PFSK-1 (cell line): ENCODE measurements at regions not wholly inside any gene's neighbourhood (a gene's known extent, or its start where the extent isn't known, plus 50 kb on each side); places are given as distances from the start of the nearest gene placed in this dataset.

Experiments used
- FOXP2 ChIP-seq: optimal IDR thresholded peaks from 2 replicates; pipeline ENCODE3; 2011; ENCODE audit warnings: borderline replicate concordance, control low read depth, inconsistent platforms; ENCODE audit not compliant: insufficient read depth; ENCODE audit errors: extremely low read length, extremely low read depth
- POLR2AphosphoS5 ChIP-seq: IDR thresholded peaks from 2 replicates; pipeline ENCODE4 v1.6.1; 2012; ENCODE audit warnings: low read depth, mild to moderate bottlenecking, control low read depth, low read length, moderate library complexity
- REST ChIP-seq, 2 experiments: IDR thresholded peaks; 2 replicates each; pipeline versions ENCODE4 v1.6.1 to v1.8.0; 2011 to 2012; ENCODE audit warnings: low read depth in 2 of 2, low read length in 2 of 2, control low read depth in 1 of 2, inconsistent platforms in 1 of 2, mild to moderate bottlenecking in 1 of 2, moderate library complexity in 1 of 2; ENCODE audit not compliant: insufficient read depth in 1 of 2
- SIN3A ChIP-seq: IDR thresholded peaks from 2 replicates; pipeline ENCODE4 v1.6.1; 2012; ENCODE audit warnings: mild to moderate bottlenecking, low read length, moderate library complexity, borderline replicate concordance; ENCODE audit not compliant: insufficient read depth
- TAF1 ChIP-seq: IDR thresholded peaks from 2 replicates; pipeline ENCODE4 v1.6.1; 2012; ENCODE audit warnings: low read length, control low read depth, borderline replicate concordance; ENCODE audit not compliant: insufficient read depth

- no peak for TF ChIP-seq TAF1
- TF ChIP-seq POLR2AphosphoS5: no peak
- TF ChIP-seq REST (IDR thresholded peaks at IDR 0.05; ENCODE audit: insufficient read depth in 1 of 2, low read depth in 2 of 2, low read length in 2 of 2): no peak
- no peak for TF ChIP-seq SIN3A
- TF ChIP-seq FOXP2: no peak
These were observed 109.7 kb downstream of the MFSD1 start for GRCh38 chr3:158911586-158911985.

GRCh38 chr3:158912188-158912587 is 110.3 kb downstream of the MFSD1 start:
- TF ChIP-seq POLR2AphosphoS5 (no peak), FOXP2 (no peak), REST (IDR thresholded peaks at IDR 0.05; ENCODE audit: insufficient read depth in 1 of 2, low read depth in 2 of 2, low read length in 2 of 2) (no peak), TAF1 (no peak), SIN3A (no peak)

- TF ChIP-seq POLR2AphosphoS5: no peak
- TF ChIP-seq FOXP2: no peak
- TF ChIP-seq REST (IDR thresholded peaks at IDR 0.05; ENCODE audit: insufficient read depth in 1 of 2, low read depth in 2 of 2, low read length in 2 of 2): no peak
- no peak for TF ChIP-seq TAF1
- no peak for TF ChIP-seq SIN3A
These were observed 110.8 kb downstream of the MFSD1 start for GRCh38 chr3:158912621-158913020.

GRCh38 chr3:158916111-158916510 is 114.3 kb downstream of the MFSD1 start:
- TF ChIP-seq SIN3A (no peak), TAF1 (no peak), POLR2AphosphoS5 (no peak), FOXP2 (no peak), REST (IDR thresholded peaks at IDR 0.05; ENCODE audit: insufficient read depth in 1 of 2, low read depth in 2 of 2, low read length in 2 of 2) (no peak)

GRCh38 chr3:158918008-158918407 is 116.2 kb downstream of the MFSD1 start:
- no peak for TF ChIP-seq TAF1
- no peak for TF ChIP-seq REST (IDR thresholded peaks at IDR 0.05; ENCODE audit: insufficient read depth in 1 of 2, low read depth in 2 of 2, low read length in 2 of 2)
- TF ChIP-seq POLR2AphosphoS5: no peak
- no peak for TF ChIP-seq SIN3A
- TF ChIP-seq FOXP2: no peak
